Upper lobe of left lung (tissue), 6 donors: ENCODE measurements at regions not wholly inside any gene's neighbourhood (a gene's known extent, or its start where the extent isn't known, plus 50 kb on each side); places are given as distances from the start of the nearest gene placed in this dataset.

Experiments
- ATAC-seq, 2 donors: fragments of 200-7000 bp; cut with Tn5 transposase; one replicate each; pipeline ENCODE4 v1.9.1; 2022; ENCODE audit warnings: mild to moderate bottlenecking in 2 of 2, moderate library complexity in 2 of 2; ENCODE audit not compliant: low FRiP score in 2 of 2
- DNase-seq, 2 donors: peaks; one replicate each; pipeline ENCODE4 v3.0.0-alpha.2; 2019 to 2020
- H3K27ac ChIP-seq, 4 donors: fragments of 200-600 bp; sonication (generic); one replicate each; pipeline ENCODE4 v1.5.1; 2016 to 2019
- H3K27me3 ChIP-seq, 4 donors: fragments of 200-600 bp; sonication (generic); one replicate each; pipeline ENCODE4 v1.5.1; 2017 to 2019
- H3K36me3 ChIP-seq, 4 donors: fragments of 200-600 bp; sonication (generic); one replicate each; pipeline ENCODE4 v1.5.1; 2016 to 2019
- H3K4me1 ChIP-seq, 4 donors: fragments of 200-600 bp; sonication (generic); one replicate each; pipeline ENCODE4 v1.5.1; 2018 to 2019
- H3K4me3 ChIP-seq, 4 donors: fragments of 200-600 bp; sonication (generic); one replicate each; pipeline ENCODE4 v1.5.1; 2017 to 2019; ENCODE audit warnings: mild to moderate bottlenecking in 2 of 4, moderate library complexity in 1 of 4
- H3K9me3 ChIP-seq, 4 donors: fragments of 200-600 bp; sonication (generic); one replicate each; pipeline ENCODE4 v1.5.1; 2018 to 2019
- EP300 ChIP-seq, 4 donors: sonication (generic); formaldehyde crosslinking; IDR thresholded peaks; one replicate each; pipeline ENCODE4 v1.5.1; 2017; ENCODE audit warnings: antibody characterized with exemption in 4 of 4, control low read depth in 2 of 4
- POLR2A ChIP-seq, 4 donors: fragments of 450-650 bp; IDR thresholded peaks; one replicate each; pipeline ENCODE4 v1.5.1; 2016 to 2017; ENCODE audit warnings: antibody characterized with exemption in 4 of 4, mild to moderate bottlenecking in 2 of 4
- POLR2AphosphoS5 ChIP-seq, 2 donors: sonication (generic); formaldehyde crosslinking; IDR thresholded peaks; one replicate each; pipeline ENCODE4 v1.5.1; 2017; ENCODE audit warnings: antibody characterized with exemption in 2 of 2
- WGBS, 2 donors: methylation state at CpG; one replicate each; pipeline ENCODE4 v1.1.5; 2017 to 2018; 5-methylcytosine and 5-hydroxymethylcytosine counted together
- TF ChIP-seq, protein P1 (sequence below), 6 experiments: fragments of 450-650 bp in 4 of 6; fragments of 200-600 bp in 2 of 6; sonication (generic) in 2 of 6; IDR thresholded peaks; one replicate each; pipeline ENCODE4 v1.5.1; 2016 to 2019; ENCODE audit warnings: antibody characterized with exemption in 6 of 6
- donor health status: DM: no; HTN: no; CAD: no; lungs with moderate emphysema.
- donor health status: DM: no; HTN: yes; CAD: no; lungs with severe emphysema.

- DNase-seq: no peak
- ATAC-seq: no peak
- Histone ChIP-seq H3K4me3 (no peak overlapping the region), H3K9me3 (peaks cover 0 to 3% (median 0%) of the 10 kb centered on the region in 4 donors), H3K27me3 (no peaks in the 10 kb centered on the region), H3K27ac (no peak overlapping the region), H3K36me3 (no peaks in the 10 kb centered on the region), H3K4me1 (no peaks in the 10 kb centered on the region)
- WGBS, 2 donors: 61% methylated on average over 3 of the region's 3 CpGs
- TF ChIP-seq, protein P1, sequence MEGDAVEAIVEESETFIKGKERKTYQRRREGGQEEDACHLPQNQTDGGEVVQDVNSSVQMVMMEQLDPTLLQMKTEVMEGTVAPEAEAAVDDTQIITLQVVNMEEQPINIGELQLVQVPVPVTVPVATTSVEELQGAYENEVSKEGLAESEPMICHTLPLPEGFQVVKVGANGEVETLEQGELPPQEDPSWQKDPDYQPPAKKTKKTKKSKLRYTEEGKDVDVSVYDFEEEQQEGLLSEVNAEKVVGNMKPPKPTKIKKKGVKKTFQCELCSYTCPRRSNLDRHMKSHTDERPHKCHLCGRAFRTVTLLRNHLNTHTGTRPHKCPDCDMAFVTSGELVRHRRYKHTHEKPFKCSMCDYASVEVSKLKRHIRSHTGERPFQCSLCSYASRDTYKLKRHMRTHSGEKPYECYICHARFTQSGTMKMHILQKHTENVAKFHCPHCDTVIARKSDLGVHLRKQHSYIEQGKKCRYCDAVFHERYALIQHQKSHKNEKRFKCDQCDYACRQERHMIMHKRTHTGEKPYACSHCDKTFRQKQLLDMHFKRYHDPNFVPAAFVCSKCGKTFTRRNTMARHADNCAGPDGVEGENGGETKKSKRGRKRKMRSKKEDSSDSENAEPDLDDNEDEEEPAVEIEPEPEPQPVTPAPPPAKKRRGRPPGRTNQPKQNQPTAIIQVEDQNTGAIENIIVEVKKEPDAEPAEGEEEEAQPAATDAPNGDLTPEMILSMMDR (IDR thresholded peaks at IDR 0.05): no peak
Measured at GRCh38 chr20:60540591-60540990, 582.4 kb downstream of the CDH26 start.

DNA sequence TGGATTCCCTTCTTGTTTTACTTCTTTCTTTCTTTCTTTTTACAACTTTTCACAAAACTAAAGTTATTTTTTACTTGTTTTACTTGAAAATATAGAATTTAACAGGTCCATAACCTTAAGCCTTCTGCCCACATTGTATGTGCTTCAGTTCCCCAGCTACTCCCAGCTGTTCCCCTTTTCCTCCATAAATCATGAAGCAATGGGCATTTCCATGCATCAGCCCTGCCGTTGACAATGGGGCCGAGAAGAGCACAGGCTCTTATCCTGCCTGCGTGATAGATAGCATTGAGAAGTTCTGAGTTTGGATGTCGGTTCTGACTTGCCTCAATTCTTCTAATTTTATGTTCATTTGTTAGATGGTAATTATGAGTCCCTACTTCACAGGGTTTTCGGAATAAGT lies 583.8 kb downstream of the CDH26 start:
- H3K27me3 ChIP-seq: no peaks in the 10 kb centered on the region
- TF ChIP-seq POLR2A (IDR thresholded peaks at IDR 0.05) (no peak), POLR2AphosphoS5 (IDR thresholded peaks at IDR 0.05) (no peak), EP300 (IDR thresholded peaks at IDR 0.05) (no peak)
- TF ChIP-seq, protein P1 (IDR thresholded peaks at IDR 0.05): no peak
- ATAC-seq (no peak), DNase-seq (no peak)
- H3K36me3 ChIP-seq: no peaks in the 10 kb centered on the region
- WGBS, 2 donors: 45 to 51% methylated on average over 5 of the region's 5 CpGs
- peaks cover 0 to 3% (median 0%) of the 10 kb centered on the region in 4 donors for H3K9me3 ChIP-seq
- H3K4me1 ChIP-seq: no peaks in the 10 kb centered on the region
- no peak overlapping the region for H3K27ac ChIP-seq
- no peak overlapping the region for H3K4me3 ChIP-seq

DNA sequence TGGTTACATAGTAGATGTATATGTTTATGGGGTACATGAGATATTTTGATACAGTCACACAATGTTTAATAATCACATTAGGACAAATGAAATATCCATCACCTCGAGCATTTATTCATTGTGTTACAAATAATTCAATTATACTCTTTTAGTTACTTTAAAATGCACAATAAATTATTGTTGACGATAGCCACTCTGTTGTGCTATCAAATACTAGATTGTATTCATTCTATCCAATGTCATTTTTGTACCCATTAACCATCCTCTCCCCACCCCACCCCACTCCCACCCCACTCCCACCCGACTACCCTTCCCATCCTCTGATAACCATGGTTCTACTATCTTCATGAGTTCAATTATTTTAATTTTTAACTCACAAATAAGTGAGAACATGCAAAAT lies 585.4 kb downstream of the CDH26 start:
- H3K9me3 ChIP-seq: peaks cover 0 to 3% (median 0%) of the 10 kb centered on the region in 4 donors
- no peaks in the 10 kb centered on the region for H3K36me3 ChIP-seq
- no peaks in the 10 kb centered on the region for H3K27me3 ChIP-seq
- 80 to 87% methylated on average over 3 of the region's 3 CpGs for WGBS, 2 donors
- H3K4me1 ChIP-seq: no peaks in the 10 kb centered on the region
- DNase-seq (no peak), ATAC-seq (no peak)
- TF ChIP-seq POLR2A (IDR thresholded peaks at IDR 0.05): no peak
- H3K27ac ChIP-seq: no peak overlapping the region
- H3K4me3 ChIP-seq: no peak overlapping the region

DNA sequence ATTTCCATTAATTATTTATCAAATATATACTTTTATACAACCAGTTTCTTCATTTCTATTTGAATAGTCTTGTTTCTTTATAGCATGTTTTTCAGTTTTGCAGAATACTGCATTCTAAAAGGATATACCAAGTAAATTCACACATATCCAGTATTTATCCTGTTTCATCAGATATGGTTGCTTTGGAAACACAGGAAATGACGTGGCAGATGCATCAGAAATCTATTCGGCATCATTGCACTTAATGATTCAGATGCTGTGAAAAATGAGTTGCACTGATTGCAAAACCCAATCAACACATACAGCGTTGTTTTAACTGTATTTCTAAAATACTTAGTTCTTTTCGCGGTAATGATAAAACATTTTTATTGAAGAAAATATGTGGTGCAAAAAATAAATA lies 594.9 kb downstream of the CDH26 start:
- 77% methylated on average over 5 of the region's 5 CpGs for whole genome bisulfite sequencing, 2 donors
- ATAC-seq: no peak
- H3K4me1 ChIP-seq: no peaks in the 10 kb centered on the region
- H3K27me3 ChIP-seq: no peaks in the 10 kb centered on the region
- TF ChIP-seq, protein P1 (IDR thresholded peaks at IDR 0.05): no peak
- TF ChIP-seq POLR2A (IDR thresholded peaks at IDR 0.05) (no peak), POLR2AphosphoS5 (IDR thresholded peaks at IDR 0.05) (no peak), EP300 (IDR thresholded peaks at IDR 0.05) (no peak)
- H3K27ac ChIP-seq: no peak overlapping the region
- no peaks in the 10 kb centered on the region for H3K36me3 ChIP-seq
- no peaks in the 10 kb centered on the region for H3K9me3 ChIP-seq
- H3K4me3 ChIP-seq: no peak overlapping the region
- no peak for DNase-seq

DNA sequence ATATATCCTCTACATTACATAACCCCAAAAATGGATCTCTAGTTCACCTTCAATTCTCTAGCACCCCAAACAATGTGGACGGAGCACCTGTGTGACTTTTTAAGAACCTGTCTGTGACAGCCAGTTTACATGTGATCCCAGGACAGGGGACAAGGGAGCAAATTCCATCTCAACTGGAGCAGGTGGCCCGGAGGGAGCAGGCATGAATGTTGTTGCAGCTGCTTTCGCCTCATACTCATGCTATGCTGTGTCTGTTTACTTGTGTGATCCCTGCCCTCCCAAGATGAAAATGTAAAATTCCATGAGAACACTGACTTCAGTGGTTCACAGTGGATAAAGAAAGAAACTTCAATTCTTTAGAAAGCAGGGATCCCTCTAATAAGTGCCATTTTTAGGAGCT lies 600.3 kb downstream of the CDH26 start:
- WGBS, 2 donors: 76 to 82% methylated on average over 3 of the region's 3 CpGs
- TF ChIP-seq, protein P1 (IDR thresholded peaks at IDR 0.05): no peak
- TF ChIP-seq EP300 (IDR thresholded peaks at IDR 0.05) (no peak), POLR2AphosphoS5 (IDR thresholded peaks at IDR 0.05) (no peak), POLR2A (IDR thresholded peaks at IDR 0.05) (no peak)
- H3K4me1 ChIP-seq: no peaks in the 10 kb centered on the region
- H3K9me3 ChIP-seq: no peaks in the 10 kb centered on the region
- H3K27me3 ChIP-seq: no peaks in the 10 kb centered on the region
- ATAC-seq: no peak
- no peak overlapping the region for H3K27ac ChIP-seq
- H3K36me3 ChIP-seq: no peaks in the 10 kb centered on the region
- no peak overlapping the region for H3K4me3 ChIP-seq
- no peak for DNase-seq
